Esophagus muscularis mucosa (tissue), 4 donors: ENCODE measurements at regions not wholly inside any gene's neighbourhood (a gene's known extent, or its start where the extent isn't known, plus 50 kb on each side); places are given as distances from the start of the nearest gene placed in this dataset.

Source experiments
- CTCF ChIP-seq, 3 experiments: fragments of 200-600 bp in 2 of 3; fragments of 450-650 bp in 1 of 3; sonication (generic) in 2 of 3; IDR thresholded peaks; one replicate each; pipeline ENCODE4 v1.5.1; 2017 to 2019; ENCODE audit warnings: antibody characterized with exemption in 3 of 3, mild to moderate bottlenecking in 2 of 3, moderate library complexity in 1 of 3
- EP300 ChIP-seq: sonication (generic); formaldehyde crosslinking; IDR thresholded peaks from one replicate; pipeline ENCODE4 v1.6.1; 2017; ENCODE audit warnings: antibody characterized with exemption
- POLR2A ChIP-seq: fragments of 450-650 bp; IDR thresholded peaks from one replicate; pipeline ENCODE4 v1.6.1; 2017; ENCODE audit warnings: antibody characterized with exemption, moderate library complexity, mild to moderate bottlenecking, low read depth
- POLR2AphosphoS5 ChIP-seq, 2 donors: sonication (generic); formaldehyde crosslinking; IDR thresholded peaks; one replicate each; pipeline ENCODE4 v1.6.1; 2017; ENCODE audit warnings: antibody characterized with exemption in 2 of 2

GRCh38 chr7:119329715-119330114 is 943.3 kb upstream of the KCND2 start:
- TF ChIP-seq CTCF (IDR thresholded peaks at IDR 0.05) (no peak), POLR2A (no peak), POLR2AphosphoS5 (IDR thresholded peaks at IDR 0.05) (no peak), EP300 (no peak)
